ENCODE measurements at regions not wholly inside any gene's neighbourhood (a gene's known extent, or its start where the extent isn't known, plus 50 kb on each side); places are given as distances from the start of the nearest gene placed in this dataset.

DNA sequence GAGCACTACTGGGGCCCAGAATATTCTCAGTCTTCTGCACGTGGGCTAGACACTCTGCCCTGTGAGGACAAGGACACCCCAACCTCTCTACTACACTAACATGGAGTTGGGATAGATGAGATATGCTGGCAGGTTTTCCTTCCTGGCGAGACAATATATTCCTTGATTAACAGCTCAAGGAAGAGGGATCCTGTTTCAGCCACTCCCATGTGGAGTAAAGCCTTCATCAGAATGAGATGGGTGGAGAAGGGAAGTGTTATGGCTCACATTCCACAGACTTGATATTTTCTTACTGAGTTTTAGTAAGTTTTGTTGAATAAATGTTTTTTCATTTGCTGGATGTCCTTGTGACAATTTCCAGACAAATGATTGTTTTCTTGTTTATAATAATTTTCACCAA is 1187.6 kb downstream of the CDH12 start:
- TF ChIP-seq, protein P1, sequence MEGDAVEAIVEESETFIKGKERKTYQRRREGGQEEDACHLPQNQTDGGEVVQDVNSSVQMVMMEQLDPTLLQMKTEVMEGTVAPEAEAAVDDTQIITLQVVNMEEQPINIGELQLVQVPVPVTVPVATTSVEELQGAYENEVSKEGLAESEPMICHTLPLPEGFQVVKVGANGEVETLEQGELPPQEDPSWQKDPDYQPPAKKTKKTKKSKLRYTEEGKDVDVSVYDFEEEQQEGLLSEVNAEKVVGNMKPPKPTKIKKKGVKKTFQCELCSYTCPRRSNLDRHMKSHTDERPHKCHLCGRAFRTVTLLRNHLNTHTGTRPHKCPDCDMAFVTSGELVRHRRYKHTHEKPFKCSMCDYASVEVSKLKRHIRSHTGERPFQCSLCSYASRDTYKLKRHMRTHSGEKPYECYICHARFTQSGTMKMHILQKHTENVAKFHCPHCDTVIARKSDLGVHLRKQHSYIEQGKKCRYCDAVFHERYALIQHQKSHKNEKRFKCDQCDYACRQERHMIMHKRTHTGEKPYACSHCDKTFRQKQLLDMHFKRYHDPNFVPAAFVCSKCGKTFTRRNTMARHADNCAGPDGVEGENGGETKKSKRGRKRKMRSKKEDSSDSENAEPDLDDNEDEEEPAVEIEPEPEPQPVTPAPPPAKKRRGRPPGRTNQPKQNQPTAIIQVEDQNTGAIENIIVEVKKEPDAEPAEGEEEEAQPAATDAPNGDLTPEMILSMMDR (conservative IDR thresholded peaks at IDR 0.05; ENCODE audit: low read depth, low read length), result no peak
- no peak for DNase-seq (ENCODE audit: low read depth)
- H3K4me3 ChIP-seq (ENCODE audit: low read depth, low read length), result no peak overlapping the region

DNA sequence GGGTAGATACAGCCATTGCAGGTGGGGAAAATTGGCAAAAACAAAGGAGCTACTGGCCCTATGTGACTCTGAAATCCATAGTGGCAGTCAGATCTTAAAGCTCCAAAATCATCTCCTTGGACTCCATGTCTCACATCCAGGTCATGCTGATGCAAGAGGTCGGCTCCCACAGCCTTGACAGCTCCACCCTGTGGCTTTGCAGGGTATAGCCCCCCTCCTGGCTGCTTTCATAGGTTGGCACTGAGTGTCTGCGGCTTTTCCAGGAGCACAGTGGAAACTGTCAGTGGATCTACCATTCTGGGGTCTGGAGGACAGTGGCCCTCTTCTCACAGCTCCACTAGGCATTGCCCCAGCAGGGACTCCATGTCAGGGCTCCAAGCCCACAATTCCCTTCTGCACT is 1190.1 kb downstream of the CDH12 start:
- no peak for DNase-seq (ENCODE audit: low read depth)
- TF ChIP-seq, protein P1 (conservative IDR thresholded peaks at IDR 0.05; ENCODE audit: low read depth, low read length), result no peak
- H3K4me3 ChIP-seq (ENCODE audit: low read depth, low read length), result no peak overlapping the region

DNA sequence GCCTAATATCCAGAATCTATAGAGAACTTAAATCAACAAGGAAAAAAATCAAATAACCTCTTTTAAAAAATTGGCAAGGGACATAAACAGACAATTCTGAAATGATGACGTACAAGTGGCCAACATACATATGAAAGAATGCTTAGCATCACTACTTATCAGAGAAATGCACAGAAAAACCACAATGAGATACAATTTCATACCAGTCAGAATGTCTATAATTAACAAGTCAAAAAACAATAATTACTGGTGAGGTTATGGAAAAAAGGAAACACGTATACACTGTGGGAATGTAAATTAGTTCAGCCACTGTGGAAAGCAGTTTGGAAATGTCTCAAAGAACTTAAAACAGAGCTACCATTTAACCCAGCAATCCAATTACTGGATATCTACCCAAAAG is 1192.0 kb downstream of the CDH12 start:
- TF ChIP-seq, protein P1 (conservative IDR thresholded peaks at IDR 0.05; ENCODE audit: low read depth, low read length), result no peak
- DNase-seq (ENCODE audit: low read depth), result no peak
- no peak overlapping the region for H3K4me3 ChIP-seq (ENCODE audit: low read depth, low read length)

DNA sequence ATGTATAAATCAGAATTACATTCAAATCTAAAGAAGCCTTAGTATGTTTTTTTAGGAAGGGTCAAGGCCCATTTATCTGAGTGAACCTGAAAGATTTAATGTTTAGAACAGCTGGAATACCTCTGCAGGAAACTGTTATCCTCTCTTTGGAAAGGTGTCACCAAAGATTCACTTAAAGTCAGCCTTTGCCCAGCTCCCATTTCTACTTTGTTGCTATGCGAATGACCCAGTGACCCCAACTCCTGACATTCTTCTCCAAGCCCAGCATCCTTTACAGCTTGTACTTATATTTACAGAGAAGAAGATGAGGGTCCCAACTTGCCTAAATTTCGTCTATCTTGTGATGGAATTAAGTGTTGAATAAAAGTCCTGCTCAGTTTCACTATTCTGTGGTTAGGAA is 1198.6 kb downstream of the CDH12 start:
- no peak overlapping the region for H3K4me3 ChIP-seq (ENCODE audit: low read depth, low read length)
- DNase-seq (ENCODE audit: low read depth), result no peak
- TF ChIP-seq, protein P1 (conservative IDR thresholded peaks at IDR 0.05; ENCODE audit: low read depth, low read length), result no peak

DNA sequence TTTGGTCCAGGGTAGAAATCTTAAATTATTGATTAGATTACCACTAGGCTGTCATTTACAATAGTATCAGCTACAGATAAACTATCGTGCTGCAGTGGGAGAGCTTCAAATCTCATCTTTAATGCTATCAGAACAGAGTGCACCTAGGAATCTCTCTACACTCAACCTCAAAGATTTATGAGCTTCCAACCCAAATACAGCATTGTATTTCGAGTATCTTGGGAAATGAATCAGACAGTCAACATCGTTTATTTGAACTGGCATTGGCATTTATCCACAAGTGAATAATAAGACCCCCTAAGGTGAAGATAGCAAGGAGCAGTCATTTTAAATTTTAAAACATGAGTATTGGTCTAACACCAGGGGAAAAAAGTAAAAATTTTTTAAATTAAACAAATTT is 1203.2 kb downstream of the CDH12 start:
- TF ChIP-seq, protein P1 (conservative IDR thresholded peaks at IDR 0.05; ENCODE audit: low read depth, low read length), result no peak
- DNase-seq (ENCODE audit: low read depth), result peak; percentile 2
- no peak overlapping the region for H3K4me3 ChIP-seq (ENCODE audit: low read depth, low read length)

DNA sequence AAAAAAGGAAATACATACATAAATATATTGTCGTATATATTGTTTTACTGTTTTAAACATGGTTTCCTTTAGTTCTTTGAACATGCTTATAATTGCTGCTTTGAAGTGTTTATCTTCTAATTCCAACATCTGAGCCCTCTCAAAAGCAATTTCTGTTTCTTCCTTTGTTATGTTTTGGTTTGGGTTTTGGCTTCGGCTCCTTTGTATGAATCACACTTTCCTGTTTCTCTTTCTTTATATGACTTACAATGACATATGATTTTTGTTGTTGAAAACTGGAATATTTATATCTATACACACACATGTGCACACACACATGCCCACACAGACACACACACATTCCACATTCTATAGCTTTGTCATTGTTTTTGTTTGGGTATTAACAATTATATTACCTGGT is 1206.7 kb downstream of the CDH12 start:
- H3K4me3 ChIP-seq (ENCODE audit: low read depth, low read length), result no peak overlapping the region
- DNase-seq (ENCODE audit: low read depth), result peak; percentile 20
- TF ChIP-seq, protein P1 (conservative IDR thresholded peaks at IDR 0.05; ENCODE audit: low read depth, low read length), result no peak

DNA sequence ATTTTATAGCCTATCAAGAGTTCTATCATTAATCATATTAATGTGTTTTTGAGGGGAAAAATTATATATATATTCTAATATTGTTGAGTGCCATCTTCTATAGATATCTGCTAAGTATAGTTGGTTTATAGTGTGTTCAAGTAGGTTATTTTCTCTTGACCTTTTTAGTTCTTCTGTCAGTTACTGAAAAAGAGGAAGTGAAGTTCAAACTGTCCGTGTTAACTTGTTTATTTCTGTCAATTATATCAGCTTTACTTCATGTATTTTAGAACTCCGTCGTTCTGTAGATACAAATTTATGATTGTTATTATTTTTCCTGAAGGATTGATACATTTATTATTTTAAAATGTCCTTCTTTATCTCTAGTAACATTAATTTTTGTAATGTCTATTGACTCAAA is 1209.1 kb downstream of the CDH12 start:
- DNase-seq (ENCODE audit: low read depth), result no peak
- no peak overlapping the region for H3K4me3 ChIP-seq (ENCODE audit: low read depth, low read length)
- TF ChIP-seq, protein P1 (conservative IDR thresholded peaks at IDR 0.05; ENCODE audit: low read depth, low read length), result no peak

Measured in choroid plexus epithelial cell (primary cell).